ENCODE measurements at regions not wholly inside any gene's neighbourhood (a gene's known extent, or its start where the extent isn't known, plus 50 kb on each side); places are given as distances from the start of the nearest gene placed in this dataset.

GRCh38 chr10:9230625-9231024 is 1176.1 kb downstream of the GATA3 start:
- H3K27ac ChIP-seq = no peak overlapping the region
- peaks cover 3% of the 10 kb centered on the region for H3K27me3 ChIP-seq
- DNase-seq (no peak), ATAC-seq (no peak)
- TF ChIP-seq CTCF (IDR thresholded peaks at IDR 0.05) = no peak
- intact Hi-C loops (cut with DNase I) = no loop called here
- no peaks in the 10 kb centered on the region for H3K9me3 ChIP-seq
- H3K4me3 ChIP-seq = no peak overlapping the region
- H3K36me3 ChIP-seq = no peaks in the 10 kb centered on the region
- H3K4me1 ChIP-seq = no peaks in the 10 kb centered on the region

GRCh38 chr10:9234191-9234590 is 1179.7 kb downstream of the GATA3 start:
- peaks cover 9% of the 10 kb centered on the region for H3K27me3 ChIP-seq
- H3K36me3 ChIP-seq = no peaks in the 10 kb centered on the region
- no peak for TF ChIP-seq CTCF (IDR thresholded peaks at IDR 0.05)
- intact Hi-C loops (cut with DNase I) = no loop called here
- H3K4me1 ChIP-seq = no peaks in the 10 kb centered on the region
- H3K27ac ChIP-seq = no peak overlapping the region
- ATAC-seq (no peak), DNase-seq (no peak)
- no peaks in the 10 kb centered on the region for H3K9me3 ChIP-seq
- no peak overlapping the region for H3K4me3 ChIP-seq

GRCh38 chr10:9238041-9238440 is 1183.6 kb downstream of the GATA3 start:
- Histone ChIP-seq H3K27ac (no peak overlapping the region), H3K36me3 (no peaks in the 10 kb centered on the region), H3K9me3 (no peaks in the 10 kb centered on the region), H3K4me1 (no peaks in the 10 kb centered on the region), H3K4me3 (no peak overlapping the region), H3K27me3 (peaks cover 12% of the 10 kb centered on the region)
- TF ChIP-seq CTCF (IDR thresholded peaks at IDR 0.05) = no peak
- DNase-seq (no peak), ATAC-seq (no peak)
- intact Hi-C loops (cut with DNase I) = no loop called here

GRCh38 chr10:9239298-9239697 is 1184.8 kb downstream of the GATA3 start:
- ATAC-seq (no peak), DNase-seq (no peak)
- intact Hi-C loops (cut with DNase I) = no loop called here
- Histone ChIP-seq H3K4me3 (no peak overlapping the region), H3K27me3 (peaks cover 12% of the 10 kb centered on the region), H3K4me1 (no peaks in the 10 kb centered on the region), H3K27ac (no peak overlapping the region), H3K36me3 (no peaks in the 10 kb centered on the region), H3K9me3 (no peaks in the 10 kb centered on the region)
- TF ChIP-seq CTCF (IDR thresholded peaks at IDR 0.05) = no peak

- Histone ChIP-seq H3K27ac (no peak overlapping the region), H3K4me3 (no peak overlapping the region), H3K27me3 (peaks cover 7% of the 10 kb centered on the region), H3K4me1 (no peaks in the 10 kb centered on the region), H3K36me3 (no peaks in the 10 kb centered on the region), H3K9me3 (no peaks in the 10 kb centered on the region)
- ATAC-seq (no peak), DNase-seq (no peak)
- TF ChIP-seq CTCF (IDR thresholded peaks at IDR 0.05) = no peak
- intact Hi-C loops (cut with DNase I) = no loop called here
These were observed 1189.5 kb downstream of the GATA3 start for GRCh38 chr10:9243941-9244411.

GRCh38 chr10:9244864-9245263 is 1190.4 kb downstream of the GATA3 start:
- intact Hi-C loops (cut with DNase I) = no loop called here
- ATAC-seq (no peak), DNase-seq (no peak)
- H3K27ac ChIP-seq = no peak overlapping the region
- TF ChIP-seq CTCF (IDR thresholded peaks at IDR 0.05) = no peak
- H3K27me3 ChIP-seq = no peaks in the 10 kb centered on the region
- H3K36me3 ChIP-seq = no peaks in the 10 kb centered on the region
- no peak overlapping the region for H3K4me3 ChIP-seq
- no peaks in the 10 kb centered on the region for H3K4me1 ChIP-seq
- no peaks in the 10 kb centered on the region for H3K9me3 ChIP-seq
